ENCODE measurements at regions not wholly inside any gene's neighbourhood (a gene's known extent, or its start where the extent isn't known, plus 50 kb on each side); places are given as distances from the start of the nearest gene placed in this dataset.

GRCh38 chr13:62706048-62706447 is 1290.4 kb upstream of the PCDH20 start:
- ChIA-PET RAD21 (ENCODE audit: unreplicated experiment) (no interaction called here), POLR2A (no interaction called here), SMC1A (ENCODE audit: uncharacterized antibody, unreplicated experiment) (no interaction called here), CTCF (no interaction called here)
- Histone ChIP-seq H3K36me3 (ENCODE audit: control insufficient read depth in 2 of 2, insufficient read depth in 2 of 2, low read length in 1 of 2) (no peaks in the 10 kb centered on the region), H3K27ac (ENCODE audit: control insufficient read depth, insufficient read depth) (no peak overlapping the region), H3K9me3 (replicated peaks; ENCODE audit: control insufficient read depth, insufficient read depth, low read length) (no peaks in the 10 kb centered on the region), H3K4me2 (ENCODE audit: control insufficient read depth, insufficient read depth) (no peak overlapping the region), H2AFZ (ENCODE audit: control insufficient read depth, low read depth, low read length) (no peak overlapping the region), H4K20me1 (ENCODE audit: control insufficient read depth, insufficient read depth) (no peaks in the 10 kb centered on the region), H3K27me3 (replicated peaks in 1 of 2; ENCODE audit: control insufficient read depth in 2 of 2, insufficient read depth in 2 of 2, low read length in 1 of 2) (no peaks in the 10 kb centered on the region), H3K79me2 (ENCODE audit: control insufficient read depth, insufficient read depth, low read length) (no peaks in the 10 kb centered on the region), H3K4me1 (ENCODE audit: control insufficient read depth, insufficient read depth, low read length) (no peaks in the 10 kb centered on the region), H3K9ac (ENCODE audit: control insufficient read depth, insufficient read depth, low read length) (no peak overlapping the region), H3K4me3 (no peak overlapping the region)
- WGBS (ENCODE audit: insufficient coverage, insufficient replicate concordance, low lambda C conversion rate, missing lambda C conversion rate), result 7% methylated on average over 3 of the region's 3 CpGs
- intact Hi-C loops (cut with micrococcal nuclease; ENCODE audit: unreplicated experiment) (no loop called here), in situ Hi-C loops (cut with MboI) (no loop called here)
- TF ChIP-seq BRCA1 (IDR thresholded peaks at IDR 0.05; ENCODE audit: low read depth, low read length) (no peak), MAX (IDR thresholded peaks at IDR 0.05; ENCODE audit: low read depth, low read length) (no peak), RAD21 (IDR thresholded peaks at IDR 0.05; ENCODE audit: insufficient read depth, low read depth, low read length) (no peak), ATF2 (IDR thresholded peaks at IDR 0.05; ENCODE audit: low read length) (no peak), SPI1 (IDR thresholded peaks at IDR 0.05; ENCODE audit: borderline replicate concordance, insufficient read depth, low read depth, low read length) (no peak), NRF1 (conservative IDR thresholded peaks at IDR 0.05; ENCODE audit: low read depth, low read length) (no peak)
- TF ChIP-seq, protein P1, sequence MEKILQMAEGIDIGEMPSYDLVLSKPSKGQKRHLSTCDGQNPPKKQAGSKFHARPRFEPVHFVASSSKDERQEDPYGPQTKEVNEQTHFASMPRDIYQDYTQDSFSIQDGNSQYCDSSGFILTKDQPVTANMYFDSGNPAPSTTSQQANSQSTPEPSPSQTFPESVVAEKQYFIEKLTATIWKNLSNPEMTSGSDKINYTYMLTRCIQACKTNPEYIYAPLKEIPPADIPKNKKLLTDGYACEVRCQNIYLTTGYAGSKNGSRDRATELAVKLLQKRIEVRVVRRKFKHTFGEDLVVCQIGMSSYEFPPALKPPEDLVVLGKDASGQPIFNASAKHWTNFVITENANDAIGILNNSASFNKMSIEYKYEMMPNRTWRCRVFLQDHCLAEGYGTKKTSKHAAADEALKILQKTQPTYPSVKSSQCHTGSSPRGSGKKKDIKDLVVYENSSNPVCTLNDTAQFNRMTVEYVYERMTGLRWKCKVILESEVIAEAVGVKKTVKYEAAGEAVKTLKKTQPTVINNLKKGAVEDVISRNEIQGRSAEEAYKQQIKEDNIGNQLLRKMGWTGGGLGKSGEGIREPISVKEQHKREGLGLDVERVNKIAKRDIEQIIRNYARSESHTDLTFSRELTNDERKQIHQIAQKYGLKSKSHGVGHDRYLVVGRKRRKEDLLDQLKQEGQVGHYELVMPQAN (conservative IDR thresholded peaks at IDR 0.05), result no peak
- BruUV-seq (replicated peaks), result no TSS peak
- no peak for DNase-seq (ENCODE audit: low read depth, low spot score)
- ATAC-seq, result no peak
- FAIRE-seq, result no peak
